ENCODE measurements at regions not wholly inside any gene's neighbourhood (a gene's known extent, or its start where the extent isn't known, plus 50 kb on each side); places are given as distances from the start of the nearest gene placed in this dataset.

- 62 to 75% (median 73%) methylated on average over 4 of the region's 4 CpGs for WGBS, 3 donors
Observed at GRCh38 chr15:87639305-87640011, 617.1 kb downstream of the NTRK3 start.

DNA sequence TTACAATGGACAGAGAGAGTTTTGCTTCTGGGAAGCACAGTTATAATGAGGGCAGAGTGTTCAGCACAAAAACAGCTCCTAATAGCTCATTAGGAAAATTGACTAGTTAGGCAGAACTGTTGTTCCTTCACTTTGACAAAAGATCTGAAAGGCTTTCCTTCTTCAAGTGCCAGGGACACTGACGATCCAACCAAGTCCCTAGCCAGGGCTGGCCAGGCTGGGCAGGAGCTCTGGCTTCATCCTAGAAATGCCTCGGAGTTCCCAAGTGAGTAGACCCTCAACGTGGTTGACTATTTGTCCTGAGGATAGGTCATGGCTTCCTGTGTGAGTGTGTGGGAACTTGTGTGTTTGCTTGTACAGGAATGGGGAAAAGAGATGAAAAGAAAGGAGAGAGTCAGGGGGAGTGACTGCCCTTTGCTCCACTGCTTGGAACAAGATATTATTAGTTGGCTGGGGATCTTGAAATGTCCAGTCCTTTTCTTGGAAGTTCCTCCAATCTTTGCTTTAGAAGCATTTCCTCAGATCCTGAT, 617.9 kb downstream of the NTRK3 start:
- no peaks in the 10 kb centered on the region for H3K4me1 ChIP-seq
- ATAC-seq = no peak
- no peak for DNase-seq
- H3K4me3 ChIP-seq = no peak overlapping the region
- intact Hi-C loops (cut with DNase I) = no loop called here
- H3K9me3 ChIP-seq = no peaks in the 10 kb centered on the region
- no peak overlapping the region for H3K27ac ChIP-seq
- TF ChIP-seq, protein P1, sequence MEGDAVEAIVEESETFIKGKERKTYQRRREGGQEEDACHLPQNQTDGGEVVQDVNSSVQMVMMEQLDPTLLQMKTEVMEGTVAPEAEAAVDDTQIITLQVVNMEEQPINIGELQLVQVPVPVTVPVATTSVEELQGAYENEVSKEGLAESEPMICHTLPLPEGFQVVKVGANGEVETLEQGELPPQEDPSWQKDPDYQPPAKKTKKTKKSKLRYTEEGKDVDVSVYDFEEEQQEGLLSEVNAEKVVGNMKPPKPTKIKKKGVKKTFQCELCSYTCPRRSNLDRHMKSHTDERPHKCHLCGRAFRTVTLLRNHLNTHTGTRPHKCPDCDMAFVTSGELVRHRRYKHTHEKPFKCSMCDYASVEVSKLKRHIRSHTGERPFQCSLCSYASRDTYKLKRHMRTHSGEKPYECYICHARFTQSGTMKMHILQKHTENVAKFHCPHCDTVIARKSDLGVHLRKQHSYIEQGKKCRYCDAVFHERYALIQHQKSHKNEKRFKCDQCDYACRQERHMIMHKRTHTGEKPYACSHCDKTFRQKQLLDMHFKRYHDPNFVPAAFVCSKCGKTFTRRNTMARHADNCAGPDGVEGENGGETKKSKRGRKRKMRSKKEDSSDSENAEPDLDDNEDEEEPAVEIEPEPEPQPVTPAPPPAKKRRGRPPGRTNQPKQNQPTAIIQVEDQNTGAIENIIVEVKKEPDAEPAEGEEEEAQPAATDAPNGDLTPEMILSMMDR (IDR thresholded peaks at IDR 0.05) = no peak
- WGBS, 3 donors = 52 to 65% (median 55%) methylated on average over 3 of the region's 3 CpGs
- H3K36me3 ChIP-seq (ENCODE audit: insufficient read depth in 1 of 2, low read depth in 1 of 2) = no peaks in the 10 kb centered on the region
- no peaks in the 10 kb centered on the region for H3K27me3 ChIP-seq (ENCODE audit: insufficient read depth in 3 of 3, low read length in 2 of 3)

More at GRCh38 chr15:87639305-87640011, 617.1 kb downstream of the NTRK3 start:
- ATAC-seq = no peak
- DNase-seq = no peak
- H3K27me3 ChIP-seq (ENCODE audit: insufficient read depth in 3 of 3, low read length in 2 of 3) = no peaks in the 10 kb centered on the region
- no peak overlapping the region for H3K4me3 ChIP-seq
- no peaks in the 10 kb centered on the region for H3K36me3 ChIP-seq (ENCODE audit: insufficient read depth in 1 of 2, low read depth in 1 of 2)
- no peaks in the 10 kb centered on the region for H3K9me3 ChIP-seq
- TF ChIP-seq, protein P1 (IDR thresholded peaks at IDR 0.05) = no peak
- H3K4me1 ChIP-seq = no peaks in the 10 kb centered on the region
- H3K27ac ChIP-seq = no peak overlapping the region
- intact Hi-C loops (cut with DNase I) = no loop called here

DNA sequence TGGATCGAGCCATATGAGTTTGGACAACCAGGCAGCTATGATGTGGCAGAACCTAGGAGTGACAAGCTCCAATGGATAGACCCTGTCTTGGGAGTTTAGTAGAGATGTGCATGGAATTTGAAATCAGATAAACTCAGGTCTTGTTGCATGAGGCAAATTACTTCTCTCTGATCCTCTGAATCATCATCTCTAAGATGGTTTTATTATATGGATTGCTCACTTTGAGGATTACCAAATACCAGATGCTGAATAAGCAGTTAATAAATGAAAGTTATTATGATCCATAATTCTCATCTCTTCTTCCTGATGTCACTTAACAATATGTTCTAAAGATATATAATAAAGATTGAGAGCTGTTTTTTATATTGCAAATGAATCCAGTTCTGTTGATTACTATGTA, 622.2 kb downstream of the NTRK3 start:
- DNase-seq (no peak), ATAC-seq (no peak)
- TF ChIP-seq, protein P1 (IDR thresholded peaks at IDR 0.05) = no peak
- Histone ChIP-seq H3K27me3 (ENCODE audit: insufficient read depth in 3 of 3, low read length in 2 of 3) (no peaks in the 10 kb centered on the region), H3K4me3 (no peak overlapping the region), H3K36me3 (ENCODE audit: insufficient read depth in 1 of 2, low read depth in 1 of 2) (no peaks in the 10 kb centered on the region), H3K9me3 (no peaks in the 10 kb centered on the region), H3K27ac (no peak overlapping the region), H3K4me1 (no peaks in the 10 kb centered on the region)
- WGBS, 3 donors = 85 to 100% (median 96%) methylated on average over 1 of the region's 1 CpG
- intact Hi-C loops (cut with DNase I) = no loop called here

DNA sequence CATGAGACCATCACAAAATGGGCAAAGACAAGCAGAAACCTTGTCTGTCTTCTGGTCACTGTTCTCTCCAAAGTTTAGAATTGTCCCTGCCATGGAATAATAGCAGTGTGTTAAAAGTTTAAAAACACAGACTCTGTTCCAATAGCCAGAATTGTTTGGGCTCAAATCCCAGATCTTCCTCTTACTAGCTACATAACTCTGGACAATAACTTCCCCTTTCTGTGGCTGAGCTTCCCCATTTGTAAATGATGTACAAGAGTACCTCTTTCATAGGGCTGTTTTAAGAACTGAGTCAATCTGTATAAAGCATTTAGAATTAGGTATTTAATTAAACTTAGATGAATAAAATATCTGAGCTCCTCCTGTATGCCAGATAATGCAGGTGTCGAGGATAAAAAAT, 623.0 kb downstream of the NTRK3 start:
- TF ChIP-seq, protein P1 (IDR thresholded peaks at IDR 0.05) = no peak
- Histone ChIP-seq H3K4me3 (no peak overlapping the region), H3K27me3 (ENCODE audit: insufficient read depth in 3 of 3, low read length in 2 of 3) (no peaks in the 10 kb centered on the region), H3K36me3 (ENCODE audit: insufficient read depth in 1 of 2, low read depth in 1 of 2) (no peaks in the 10 kb centered on the region), H3K27ac (no peak overlapping the region), H3K4me1 (no peaks in the 10 kb centered on the region), H3K9me3 (no peaks in the 10 kb centered on the region)
- 84 to 89% (median 86%) methylated on average over 1 of the region's 1 CpG for WGBS, 3 donors
- ATAC-seq (no peak), DNase-seq (no peak)
- intact Hi-C loops (cut with DNase I) = no loop called here

- H3K4me1 ChIP-seq = no peaks in the 10 kb centered on the region
- H3K4me3 ChIP-seq = no peak overlapping the region
- intact Hi-C loops (cut with DNase I) = no loop called here
- H3K27me3 ChIP-seq (ENCODE audit: insufficient read depth in 3 of 3, low read length in 2 of 3) = no peaks in the 10 kb centered on the region
- no peak for ATAC-seq
- no peak overlapping the region for H3K27ac ChIP-seq
- TF ChIP-seq, protein P1 (IDR thresholded peaks at IDR 0.05) = no peak
- no peaks in the 10 kb centered on the region for H3K36me3 ChIP-seq (ENCODE audit: insufficient read depth in 1 of 2, low read depth in 1 of 2)
- no peak for DNase-seq
- H3K9me3 ChIP-seq = no peaks in the 10 kb centered on the region
Observed at GRCh38 chr15:87632364-87632763, 624.2 kb downstream of the NTRK3 start.

Measured in psoas muscle (tissue), 7 donors.